NCI-H2107 treated with DMSO at 0.1 percent for 48 hours (cell line): ENCODE measurements at regions not wholly inside any gene's neighbourhood (a gene's known extent, or its start where the extent isn't known, plus 50 kb on each side); places are given as distances from the start of the nearest gene placed in this dataset.

Source experiments
- DNase-seq: peaks from one replicate; lab custom pipeline; 2025; ENCODE audit not compliant: unreplicated experiment; lab: John Stamatoyannopoulos, UW

DNA sequence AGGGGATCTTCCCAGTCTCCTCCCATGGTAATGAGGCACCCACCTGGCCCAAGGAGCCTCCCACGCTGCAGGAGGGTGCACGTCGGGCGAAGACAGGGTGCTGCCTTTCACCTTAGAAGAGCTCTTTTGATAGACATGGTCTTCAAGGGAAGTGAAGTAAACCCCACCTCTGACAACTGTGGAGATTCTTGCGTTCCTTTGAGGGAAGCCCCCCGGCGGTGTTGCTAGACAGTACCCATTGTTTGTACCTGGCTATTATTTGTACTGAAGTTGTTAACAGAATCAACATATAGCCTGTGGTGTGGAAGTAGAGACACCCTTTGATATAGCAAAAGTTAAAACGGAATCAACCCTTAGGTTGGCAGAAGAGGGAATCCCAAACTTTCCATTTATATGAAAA lies 648.0 kb downstream of the GALR1 start:
- DNase-seq, result no peak

DNA sequence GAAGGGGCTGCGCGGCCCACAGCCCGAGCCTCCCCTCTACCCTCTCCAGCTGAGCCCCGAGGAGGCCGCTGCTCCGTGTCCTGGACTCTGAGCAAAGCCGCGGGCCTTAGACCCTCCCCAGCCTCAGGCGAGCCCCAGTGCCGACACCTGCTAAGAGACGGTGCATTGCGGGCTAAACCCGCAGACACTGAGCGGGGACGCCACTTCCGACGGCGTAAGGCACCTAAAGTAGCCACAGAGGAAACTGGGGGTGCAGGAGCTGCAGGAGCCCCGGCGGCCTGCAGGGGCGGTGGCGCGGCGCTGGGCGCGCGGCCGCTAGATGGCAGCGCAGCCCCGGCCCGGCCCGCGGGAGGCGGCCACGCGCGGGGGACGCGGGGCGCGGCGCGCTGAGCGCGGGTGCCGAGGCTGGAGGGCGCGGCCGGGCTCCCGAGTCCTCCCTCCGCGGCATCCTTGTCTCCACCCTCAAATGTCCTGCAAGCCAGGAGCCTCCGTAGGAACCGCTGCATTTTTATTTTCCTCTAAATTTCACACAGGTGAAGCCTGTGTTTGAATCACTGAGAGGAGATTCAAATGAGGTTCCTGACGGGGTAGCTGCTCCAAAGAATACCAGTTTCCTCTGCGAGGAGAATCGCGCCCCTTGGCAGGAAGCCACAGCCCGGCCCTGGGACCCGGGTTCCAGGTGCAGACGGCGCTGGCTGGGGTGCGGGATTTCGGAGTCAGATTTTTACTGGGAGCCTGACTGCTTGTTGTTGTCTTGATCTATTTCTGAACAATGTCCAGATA lies 650.5 kb downstream of the GALR1 start:
- peak; percentile 49 for DNase-seq

- no peak for DNase-seq
Measured at GRCh38 chr18:77905011-77905410, 655.4 kb downstream of the GALR1 start.

DNA sequence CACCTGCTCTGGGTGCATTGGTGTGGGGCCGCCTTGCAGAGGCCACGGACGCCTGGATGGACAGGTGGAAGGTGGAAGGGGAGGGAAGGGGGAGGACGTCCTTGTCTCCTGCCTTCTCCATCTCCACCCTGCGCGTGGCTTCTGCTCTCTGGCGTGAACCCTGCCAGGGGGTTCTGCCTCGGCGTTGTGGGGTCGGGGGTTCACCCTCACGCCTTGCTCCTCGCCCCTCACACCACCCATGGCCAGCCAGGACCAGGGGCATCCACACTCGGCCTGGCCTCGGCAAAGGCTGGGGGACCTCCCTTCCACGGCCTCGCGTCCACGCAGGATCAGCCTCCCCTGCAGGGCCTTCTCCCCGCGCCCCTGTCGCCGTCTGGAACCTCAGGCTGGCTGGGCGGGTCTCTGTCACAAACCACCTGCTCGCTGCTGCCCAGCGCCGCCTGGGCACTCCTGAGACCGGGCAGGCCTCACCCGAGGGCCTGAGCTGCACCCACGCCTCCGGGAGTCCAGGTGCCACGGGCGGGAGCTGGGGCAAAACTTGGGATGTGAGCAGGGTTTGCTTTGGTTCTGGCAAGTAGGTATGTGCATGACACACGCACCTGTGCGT lies 655.9 kb downstream of the GALR1 start:
- DNase-seq, result no peak

DNA sequence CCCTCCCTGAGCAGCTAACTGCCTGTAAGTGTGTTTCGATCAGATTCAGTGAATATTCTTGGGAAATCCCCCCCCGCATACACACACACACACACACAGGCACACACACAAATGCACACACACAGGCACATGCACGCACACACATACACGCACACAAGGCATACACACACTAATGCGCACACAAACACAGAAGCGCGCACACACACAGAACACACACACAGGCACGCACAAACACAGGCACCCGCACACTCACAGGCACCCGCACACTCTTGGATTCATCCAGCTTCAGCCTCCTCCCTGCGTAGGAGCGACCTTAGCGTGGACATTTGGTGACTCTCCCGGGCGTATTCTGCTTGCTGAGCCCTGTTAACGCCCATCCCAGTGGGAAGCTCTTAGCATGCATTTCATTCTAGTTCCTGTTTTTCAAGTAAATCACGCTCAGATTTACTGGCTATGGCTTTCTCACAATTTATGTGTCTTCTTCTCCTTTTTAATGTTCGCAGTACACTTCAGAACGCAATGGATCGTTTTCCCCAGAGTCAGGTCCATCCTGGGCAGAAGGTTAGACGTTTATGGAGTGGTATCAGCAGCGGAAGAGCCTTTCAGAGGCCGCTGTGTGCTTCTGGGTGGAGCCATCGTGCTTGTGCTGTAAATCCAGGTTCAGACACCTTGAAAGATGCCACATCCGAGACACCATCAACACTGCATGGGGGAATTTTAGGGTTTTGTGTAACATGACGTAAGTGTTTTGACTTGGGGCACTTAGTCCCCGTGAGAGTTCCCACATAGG lies 656.6 kb downstream of the GALR1 start:
- DNase-seq, result no peak

GRCh38 chr18:77910347-77910746 lies 660.7 kb downstream of the GALR1 start:
- DNase-seq, result no peak

DNA sequence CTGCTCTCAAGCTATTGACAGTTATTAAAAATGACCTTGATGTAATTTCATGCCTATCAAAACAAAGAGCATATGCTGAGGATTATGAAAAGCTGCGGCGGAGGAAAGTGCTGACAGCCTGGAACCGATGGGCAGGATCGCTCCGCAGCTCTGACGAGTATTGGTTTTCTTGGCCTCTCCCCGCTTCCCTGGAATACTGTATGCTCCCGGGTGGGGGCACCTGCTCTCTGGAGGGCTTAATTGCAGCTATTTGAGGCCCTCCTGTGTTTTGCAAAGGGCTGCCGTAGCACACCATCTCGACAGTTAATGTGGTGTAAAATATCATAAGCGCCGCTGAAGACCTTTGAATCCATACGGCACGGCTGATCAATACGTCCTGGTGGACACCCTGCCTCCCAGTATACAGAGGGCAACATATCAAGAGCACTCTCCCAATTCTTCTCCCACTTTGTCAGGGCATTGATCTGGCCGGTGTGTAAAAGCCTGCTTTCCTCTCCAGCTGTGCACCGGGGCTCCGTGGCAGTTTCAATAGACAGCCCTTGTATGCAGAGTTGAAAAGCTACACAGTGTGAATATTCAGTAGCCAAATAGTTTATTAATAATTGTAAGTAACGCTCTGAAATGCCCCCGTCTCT lies 662.4 kb downstream of the GALR1 start:
- DNase-seq, result peak; percentile 81

- DNase-seq, result no peak
Measured at GRCh38 chr18:77918730-77919129, 669.1 kb downstream of the GALR1 start.

DNA sequence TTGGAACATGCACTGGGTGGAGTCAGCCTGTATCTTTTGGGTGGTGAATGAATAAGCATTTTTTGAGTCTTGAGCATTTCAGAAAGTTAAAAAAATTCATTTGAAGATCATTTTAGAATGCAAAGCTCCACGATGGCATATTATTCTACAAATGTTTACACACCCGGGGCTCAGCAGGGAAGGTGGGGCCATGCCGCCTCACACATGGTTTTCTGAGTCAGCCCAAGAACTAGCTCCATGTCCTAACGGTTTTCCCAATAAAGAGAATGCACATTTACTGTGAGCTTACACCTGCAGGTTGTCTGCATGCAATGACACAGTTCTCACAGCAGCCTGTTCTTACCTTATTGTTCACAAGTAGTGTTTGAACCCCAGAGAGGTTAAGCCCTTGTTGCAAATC lies 670.3 kb downstream of the GALR1 start:
- no peak for DNase-seq

DNA sequence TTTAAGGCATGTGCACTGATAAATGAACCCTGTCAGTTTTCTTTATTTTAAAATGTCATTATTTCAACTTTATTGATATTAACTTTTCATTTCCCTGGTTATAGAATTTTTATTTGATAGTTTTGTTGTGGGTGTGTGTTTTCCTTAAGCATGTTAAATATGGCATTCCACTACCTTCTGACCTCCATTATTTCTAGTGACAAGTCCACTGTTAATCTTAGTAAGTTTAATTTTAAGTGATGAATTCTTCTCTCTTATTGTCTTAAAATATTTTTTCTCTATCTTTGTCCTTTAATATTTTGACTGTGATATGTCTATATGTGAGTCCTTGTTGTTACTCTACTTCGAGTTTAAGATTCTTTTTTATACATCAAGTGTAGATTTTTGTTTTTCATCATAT lies 685.7 kb downstream of the GALR1 start:
- DNase-seq, result no peak

DNA sequence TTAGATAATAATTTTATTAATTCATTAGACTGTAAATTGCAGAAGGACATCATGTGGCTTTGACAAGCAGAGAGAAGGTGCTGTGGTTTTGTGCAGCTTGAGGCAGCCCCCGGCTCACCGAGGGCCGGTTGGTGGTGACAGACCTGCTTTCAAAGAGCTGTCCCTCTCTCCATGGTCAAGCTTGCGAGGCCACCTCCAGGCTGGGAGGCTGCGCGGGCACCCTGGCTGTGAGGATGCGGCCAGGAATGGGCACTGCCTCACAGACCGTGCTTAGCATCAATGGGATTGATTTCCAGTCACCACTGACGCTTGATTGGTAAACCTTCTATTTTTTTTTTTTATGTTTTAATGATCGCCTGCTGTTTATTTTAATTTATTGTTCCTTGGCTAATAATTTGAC lies 690.9 kb downstream of the GALR1 start:
- DNase-seq, result no peak

GRCh38 chr18:77944533-77944932 lies 694.9 kb downstream of the GALR1 start:
- DNase-seq, result no peak

GRCh38 chr18:77948567-77948966 lies 698.9 kb downstream of the GALR1 start:
- DNase-seq, result no peak

GRCh38 chr18:77949355-77949973 lies 699.8 kb downstream of the GALR1 start:
- no peak for DNase-seq

DNA sequence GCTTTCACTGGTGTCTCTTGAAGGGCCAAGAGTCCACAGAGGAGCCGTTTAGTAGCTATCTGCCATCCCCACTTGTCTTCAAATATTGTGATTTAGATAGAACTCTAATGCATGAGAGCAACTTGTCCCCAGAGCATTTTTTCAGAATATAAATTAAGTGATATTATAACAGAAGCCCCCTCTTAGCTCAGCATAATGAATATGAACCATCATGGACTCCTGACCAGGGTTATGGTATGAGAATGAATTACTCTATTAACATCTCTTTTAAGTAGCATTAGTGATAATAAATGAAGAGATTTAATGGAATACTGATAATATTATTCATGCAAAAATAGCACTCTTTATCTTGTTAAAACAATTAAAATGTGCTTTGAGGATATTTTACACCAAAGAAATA lies 709.6 kb downstream of the GALR1 start:
- no peak for DNase-seq

GRCh38 chr18:77960791-77961410 lies 711.3 kb downstream of the GALR1 start:
- no peak for DNase-seq

DNA sequence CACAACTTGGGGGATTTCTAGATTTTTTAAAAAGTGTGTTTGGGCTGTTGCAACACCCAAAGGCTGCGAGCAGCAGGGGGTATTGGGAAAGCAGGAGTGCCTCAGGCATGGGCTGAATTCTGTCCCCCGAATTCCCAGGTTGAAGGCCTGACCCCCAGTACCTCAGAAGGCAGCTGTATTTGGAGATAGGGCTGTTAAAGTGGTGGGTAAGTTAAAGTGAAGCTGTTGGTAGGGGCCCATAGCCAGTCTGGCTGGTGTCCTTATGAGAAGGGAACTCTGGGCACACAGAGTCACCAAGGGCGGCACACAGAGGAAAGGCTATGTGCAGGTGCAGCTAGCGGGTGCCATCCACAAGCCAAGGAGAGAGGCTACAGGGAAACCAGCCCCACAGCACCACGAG lies 717.4 kb downstream of the GALR1 start:
- DNase-seq, result no peak

- no peak for DNase-seq
Measured at GRCh38 chr18:77967791-77968190, 718.1 kb downstream of the GALR1 start.

DNA sequence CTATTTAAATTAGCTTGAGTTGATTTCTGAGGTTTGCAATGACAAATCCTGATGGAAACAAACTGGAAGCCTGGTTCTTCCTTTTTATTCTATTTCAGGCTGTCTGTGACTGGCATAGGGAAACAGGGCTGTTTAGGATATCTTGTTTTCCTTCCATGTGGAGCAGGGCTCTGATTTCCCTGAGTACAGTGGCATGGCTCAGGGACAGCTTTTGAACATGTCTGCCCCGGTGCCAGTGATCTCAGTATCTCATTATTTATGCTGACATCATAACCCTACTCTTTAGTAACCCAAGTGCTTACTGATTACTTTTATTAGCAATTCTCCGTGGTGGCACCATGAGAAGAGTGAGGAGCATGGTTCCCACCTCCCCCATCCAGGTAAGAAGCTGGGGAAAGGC lies 720.3 kb downstream of the GALR1 start:
- peak; percentile 30 for DNase-seq

GRCh38 chr18:77970814-77971213 lies 721.2 kb downstream of the GALR1 start:
- DNase-seq, result no peak

GRCh38 chr18:77973745-77974144 lies 724.1 kb downstream of the GALR1 start:
- no peak for DNase-seq
